ENCODE measurements at regions not wholly inside any gene's neighbourhood (a gene's known extent, or its start where the extent isn't known, plus 50 kb on each side); places are given as distances from the start of the nearest gene placed in this dataset.

DNA sequence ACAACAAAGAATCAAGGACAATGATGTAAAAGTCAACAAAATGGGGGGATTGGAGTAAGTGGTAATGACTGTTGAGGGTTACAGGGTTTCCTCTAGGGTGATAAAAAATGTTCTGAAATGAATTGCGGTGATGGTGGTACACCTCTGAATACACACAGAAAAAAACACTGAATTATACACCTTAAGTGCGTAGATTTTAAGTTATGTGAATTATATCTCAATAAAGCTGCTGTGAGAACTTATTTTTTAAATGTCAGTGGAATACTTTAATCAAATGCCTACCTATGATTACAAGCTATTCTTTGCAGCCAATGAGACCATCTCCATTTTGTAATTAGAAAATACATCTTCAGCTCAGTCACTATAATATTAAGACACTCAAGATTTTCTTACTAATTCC lies 53.5 kb downstream of the ZNF608 start:
- DNase-seq, result no peak

DNA sequence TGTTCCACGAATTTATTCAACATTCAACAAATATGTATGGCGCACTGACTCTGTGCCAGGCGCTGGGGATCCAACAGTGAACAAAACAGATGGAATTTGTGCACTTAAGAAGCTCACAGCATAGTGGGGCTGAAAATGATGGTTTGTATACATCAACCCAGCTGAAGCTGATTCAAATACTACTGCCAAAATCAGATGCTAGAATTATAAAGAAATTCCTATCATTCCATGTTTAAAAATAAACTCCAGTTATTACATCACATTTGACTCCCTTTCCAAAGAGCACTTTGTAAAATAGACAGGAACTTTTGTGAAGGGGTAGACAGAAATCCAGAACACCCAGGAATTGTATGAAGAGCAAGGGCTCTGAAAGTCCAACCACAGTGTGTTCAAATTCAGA lies 54.1 kb downstream of the ZNF608 start:
- DNase-seq, result no peak

DNA sequence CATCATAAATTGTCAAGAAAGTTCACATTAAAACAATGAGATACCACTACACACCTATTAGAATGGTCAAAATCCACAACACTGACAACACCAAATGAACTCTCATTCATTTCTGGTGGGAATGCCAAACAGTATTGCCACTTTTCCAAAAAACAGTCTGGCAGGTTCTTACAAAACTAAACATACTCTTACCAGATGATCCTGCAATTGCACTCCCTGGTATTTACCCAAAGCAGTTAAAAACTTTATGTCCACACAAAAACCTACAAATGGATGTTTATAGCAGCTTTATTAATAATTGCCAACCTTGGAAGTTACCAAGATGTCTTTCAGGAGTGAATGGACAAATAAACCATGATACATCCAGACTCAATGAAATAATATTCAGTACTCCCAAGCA lies 56.8 kb downstream of the ZNF608 start:
- DNase-seq, result no peak

DNA sequence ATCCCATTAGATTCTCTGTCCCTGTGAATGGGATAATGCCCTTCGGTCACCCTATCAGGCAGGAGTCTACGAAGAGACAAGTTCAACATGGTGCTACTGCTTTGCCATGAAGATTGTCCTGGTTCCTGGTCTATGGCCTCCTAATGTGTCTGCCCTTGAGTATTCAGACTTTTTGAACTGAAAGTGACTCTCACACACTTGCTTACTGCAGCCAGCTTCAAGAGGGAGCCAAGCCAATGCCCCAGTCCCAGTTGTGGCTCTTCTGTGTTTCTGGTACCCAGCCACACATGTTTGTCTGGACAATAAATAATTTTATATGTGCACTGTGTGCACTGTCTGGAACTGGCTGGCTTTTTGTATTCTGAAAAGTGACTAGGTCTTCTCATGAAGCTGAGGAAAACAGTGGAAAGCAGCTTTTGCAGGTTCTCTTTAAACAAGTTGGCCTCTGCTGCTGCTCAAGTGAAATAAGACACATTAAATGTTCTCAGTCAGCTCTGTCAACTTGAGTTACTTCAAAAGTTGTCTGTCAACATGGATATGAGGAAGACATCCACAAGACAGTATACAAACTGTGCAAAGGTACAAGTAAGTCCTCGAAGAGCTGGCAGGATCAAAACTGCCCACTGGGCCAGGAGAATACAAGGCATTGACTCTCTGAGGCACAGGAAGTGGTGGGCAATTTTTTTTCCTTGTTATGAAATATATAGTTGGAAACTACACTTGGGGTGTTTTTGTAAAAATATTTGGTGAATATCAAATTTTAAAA lies 60.0 kb downstream of the ZNF608 start:
- DNase-seq, result no peak

DNA sequence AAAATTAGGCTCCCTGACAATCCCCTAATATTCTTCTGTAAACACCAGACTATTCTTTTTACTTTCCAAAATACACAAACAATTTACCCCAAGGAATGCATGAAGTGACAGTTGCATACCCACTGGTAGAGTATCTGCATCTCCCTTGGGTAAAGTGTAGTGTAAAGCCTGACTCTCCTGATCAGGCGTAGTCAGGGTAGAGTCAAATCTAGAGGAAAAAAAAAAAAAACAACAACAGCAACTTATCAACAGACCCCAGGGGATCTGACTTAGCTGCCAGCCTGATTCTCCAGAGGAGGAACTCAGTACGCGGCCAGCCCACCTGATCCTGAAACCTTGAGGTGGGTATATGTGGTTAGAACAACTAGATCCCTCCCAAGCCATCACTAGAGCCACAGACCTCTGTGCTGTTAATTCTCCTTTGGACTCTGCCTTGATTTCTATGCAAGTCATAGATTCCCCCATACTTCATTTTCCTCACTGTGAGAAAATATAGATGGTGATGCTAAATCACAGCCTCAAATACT lies 61.0 kb downstream of the ZNF608 start:
- no peak for DNase-seq

DNA sequence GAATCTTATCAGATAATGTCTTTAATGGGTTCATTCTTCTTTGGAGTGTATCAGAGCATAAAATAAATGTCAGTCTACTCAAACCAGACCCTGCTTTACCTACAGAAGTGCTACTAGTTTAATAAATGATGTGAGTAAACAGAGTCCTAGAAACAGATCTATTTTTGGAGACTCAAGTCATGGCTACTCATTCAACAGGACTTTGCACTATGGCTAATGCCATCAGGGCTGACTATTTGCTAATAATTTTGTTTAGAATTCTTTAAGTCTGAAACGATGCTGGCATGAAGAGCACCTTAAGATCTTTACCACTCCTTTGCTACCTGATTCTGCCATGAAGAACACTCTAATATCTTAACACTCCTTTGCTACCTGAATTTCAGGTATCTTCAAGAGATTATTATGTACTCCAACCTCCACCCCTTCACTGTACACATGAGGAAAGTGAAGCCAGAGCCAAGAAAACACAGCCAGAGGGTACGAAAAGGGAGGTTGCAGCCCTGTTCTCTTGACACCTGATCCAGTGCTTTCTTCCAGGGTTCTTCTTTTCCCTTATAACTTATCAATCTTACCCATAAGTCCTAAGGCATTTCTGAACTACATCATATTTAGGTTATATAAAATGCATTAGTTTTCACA lies 62.4 kb downstream of the ZNF608 start:
- DNase-seq, result no peak

DNA sequence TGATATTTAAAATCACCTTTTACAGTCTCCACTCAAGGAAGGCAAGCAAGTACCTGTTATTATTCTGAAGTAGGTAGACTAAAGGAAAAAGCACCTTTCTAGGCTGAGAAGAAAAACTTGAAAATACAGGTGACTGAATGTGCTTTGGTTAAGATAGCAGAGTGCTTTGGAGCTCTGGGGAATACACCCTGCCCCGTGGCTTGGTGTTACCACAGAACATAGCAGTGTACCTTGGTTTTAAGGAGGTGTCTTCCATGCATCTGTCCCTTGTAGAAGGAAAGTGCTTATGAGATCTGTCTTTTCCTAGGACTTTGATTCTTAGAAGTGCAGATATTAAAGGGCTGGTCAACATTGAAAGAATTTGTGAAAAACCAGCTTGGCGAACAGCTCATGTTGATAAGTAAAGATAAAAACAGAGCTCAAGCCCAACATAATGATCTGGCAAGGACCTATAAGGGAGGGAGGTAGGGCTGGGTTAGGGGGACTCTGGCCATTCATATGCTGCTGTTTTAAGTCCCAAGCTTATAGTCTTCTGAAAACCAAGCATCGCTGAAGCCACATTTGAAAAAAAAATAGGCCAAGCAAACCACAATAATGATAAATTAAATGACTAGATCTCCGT lies 66.8 kb downstream of the ZNF608 start:
- no peak for DNase-seq

DNA sequence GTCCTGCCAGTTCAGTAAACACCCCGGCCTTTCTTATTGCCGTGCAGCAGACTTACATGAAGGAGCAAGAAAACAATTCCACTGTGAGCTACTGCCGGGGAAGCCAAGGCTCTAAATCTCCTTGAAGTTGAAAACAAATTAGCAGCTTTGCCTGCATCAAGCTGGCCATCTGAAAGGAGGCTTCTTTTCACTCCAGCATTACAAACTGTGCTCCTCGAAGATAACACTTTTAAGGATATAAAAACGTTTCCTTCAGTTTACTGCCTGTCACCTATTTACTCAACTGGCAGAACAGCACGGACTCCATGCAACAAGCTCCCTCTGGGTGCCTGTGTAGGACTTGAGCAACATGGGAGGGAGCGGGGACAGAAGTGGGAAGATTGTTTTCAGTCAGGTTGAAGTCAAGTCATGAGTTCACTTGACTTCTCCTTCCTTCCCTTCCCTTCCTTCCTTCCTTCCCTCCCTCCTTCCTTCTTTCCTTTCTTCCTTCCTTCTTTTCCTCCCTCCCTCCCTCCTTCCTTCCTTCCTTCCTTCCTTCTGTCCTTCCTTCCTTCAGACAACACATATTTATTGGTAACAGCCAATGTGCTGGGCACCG lies 67.4 kb downstream of the ZNF608 start:
- DNase-seq, result no peak

DNA sequence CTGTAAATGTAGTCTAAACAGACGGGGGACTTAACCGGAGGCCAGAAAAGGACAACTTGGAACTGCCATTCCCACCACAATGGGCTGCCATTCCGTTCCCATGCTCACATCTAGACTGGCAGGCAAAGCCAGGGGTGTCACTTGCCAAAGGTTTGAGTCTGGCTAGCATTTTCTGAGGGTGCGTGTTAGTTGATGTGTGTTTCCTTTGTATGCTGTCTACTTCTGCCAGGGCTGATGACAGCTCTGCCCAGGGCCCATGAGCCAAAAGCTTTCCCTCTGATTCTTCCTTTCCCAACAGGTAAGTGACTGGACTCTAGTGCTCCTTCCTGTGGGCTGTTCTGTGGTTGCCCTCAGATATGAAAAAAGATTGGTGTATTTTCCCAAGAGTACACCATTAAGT lies 68.0 kb downstream of the ZNF608 start:
- no peak for DNase-seq

DNA sequence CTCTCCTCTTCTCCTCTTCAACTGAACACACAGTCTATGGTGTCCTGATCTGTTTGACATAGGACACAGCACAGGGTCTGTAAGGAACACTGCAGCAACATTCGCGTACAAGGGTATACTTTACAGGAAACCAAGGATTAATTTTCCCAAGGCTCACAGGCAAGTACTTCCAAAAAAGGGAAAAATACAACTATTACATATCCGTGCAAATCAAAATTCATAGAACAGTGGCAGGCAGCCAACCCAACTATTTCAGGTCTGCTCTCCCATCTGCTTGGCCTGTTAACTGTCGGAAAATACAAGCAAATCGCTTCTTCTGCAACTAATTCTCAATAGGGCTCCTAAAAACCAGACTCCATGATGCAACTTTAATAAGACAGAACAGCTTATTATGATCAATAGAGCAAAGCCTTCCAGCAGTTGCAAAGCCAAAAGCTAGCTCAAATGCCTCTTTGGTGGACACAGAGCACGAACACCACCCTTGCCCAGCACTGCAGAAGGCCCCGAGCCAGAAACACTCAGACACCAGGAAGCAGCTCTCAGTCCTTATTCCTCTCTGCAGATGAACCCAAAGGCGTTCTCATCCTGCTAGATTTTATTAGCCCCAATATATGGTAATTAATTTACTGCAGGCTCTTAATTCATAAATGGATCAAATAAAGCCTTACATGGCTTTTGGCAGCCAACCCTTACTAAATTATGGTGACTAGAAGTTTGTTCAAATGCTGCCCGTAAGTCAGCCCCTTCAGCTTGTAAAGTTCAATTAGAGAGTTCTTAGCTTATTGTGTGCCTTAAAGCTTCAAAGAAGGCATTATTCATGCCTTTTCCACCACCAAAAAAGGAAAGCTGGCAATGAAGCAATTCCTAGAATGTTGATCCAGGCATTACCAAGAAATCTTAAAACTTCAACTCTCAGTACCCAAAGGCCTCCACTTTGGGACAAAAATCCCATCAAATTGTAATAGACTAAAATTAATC lies 68.8 kb downstream of the ZNF608 start:
- DNase-seq, result no peak

DNA sequence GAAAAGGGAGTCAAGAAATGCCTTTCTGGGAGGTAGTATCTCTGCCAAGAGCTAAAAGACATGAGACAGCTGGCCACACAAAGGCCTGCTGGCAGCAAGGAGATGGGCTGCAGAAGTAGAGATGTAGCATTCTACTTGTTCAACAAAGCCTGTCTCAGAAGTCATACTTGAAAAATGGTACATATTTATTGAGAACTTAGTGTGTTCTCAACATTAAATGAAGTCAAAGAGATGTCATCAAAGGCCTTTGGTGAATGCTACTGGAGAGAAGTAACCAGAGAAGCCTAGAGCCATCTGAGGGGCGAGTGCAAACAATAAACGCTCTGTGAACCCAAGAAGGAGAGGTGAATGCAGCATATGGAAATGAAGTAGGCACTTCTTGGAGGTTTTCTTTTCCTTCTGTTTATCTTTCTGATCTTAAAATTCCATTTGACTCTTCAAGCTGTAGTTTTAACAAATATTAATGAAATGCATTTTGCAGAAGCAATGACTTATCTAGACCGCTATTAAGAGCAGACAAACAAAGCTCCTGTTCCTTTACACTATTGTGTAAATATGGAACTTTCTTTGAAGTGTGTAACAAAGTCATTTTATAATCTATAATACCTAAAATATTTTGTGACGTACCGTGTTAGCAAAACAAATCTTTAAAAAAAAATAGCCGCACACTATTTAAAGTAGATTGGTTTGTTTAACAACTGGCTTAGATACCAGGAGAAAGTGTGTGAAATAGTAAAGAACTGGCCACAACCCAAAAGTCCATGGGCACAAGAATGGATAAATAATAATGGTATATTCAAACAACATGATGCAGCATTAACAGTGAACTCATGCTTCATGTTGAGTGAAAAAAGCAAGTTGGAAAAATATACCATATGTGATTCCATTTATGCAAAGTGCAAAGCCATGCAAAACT lies 70.2 kb downstream of the ZNF608 start:
- no peak for DNase-seq

DNA sequence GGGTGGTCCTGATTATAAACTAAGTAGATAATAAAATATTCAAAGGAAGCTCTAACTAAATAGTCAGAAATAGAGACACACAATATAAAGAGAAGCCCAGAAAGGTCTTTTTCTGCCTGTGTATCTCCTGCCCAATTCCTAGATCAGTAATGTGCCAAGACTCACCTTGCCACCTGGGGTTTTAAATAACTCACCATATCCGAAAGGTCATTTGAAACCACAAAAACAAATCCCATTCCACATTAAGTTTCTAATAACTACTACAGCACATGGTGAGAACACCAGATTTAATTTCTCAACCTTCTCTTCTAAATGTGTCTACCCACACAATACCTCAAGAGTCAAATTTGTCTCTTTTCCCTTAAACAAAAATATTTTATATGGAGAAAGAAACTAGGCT lies 75.2 kb downstream of the ZNF608 start:
- no peak for DNase-seq

DNA sequence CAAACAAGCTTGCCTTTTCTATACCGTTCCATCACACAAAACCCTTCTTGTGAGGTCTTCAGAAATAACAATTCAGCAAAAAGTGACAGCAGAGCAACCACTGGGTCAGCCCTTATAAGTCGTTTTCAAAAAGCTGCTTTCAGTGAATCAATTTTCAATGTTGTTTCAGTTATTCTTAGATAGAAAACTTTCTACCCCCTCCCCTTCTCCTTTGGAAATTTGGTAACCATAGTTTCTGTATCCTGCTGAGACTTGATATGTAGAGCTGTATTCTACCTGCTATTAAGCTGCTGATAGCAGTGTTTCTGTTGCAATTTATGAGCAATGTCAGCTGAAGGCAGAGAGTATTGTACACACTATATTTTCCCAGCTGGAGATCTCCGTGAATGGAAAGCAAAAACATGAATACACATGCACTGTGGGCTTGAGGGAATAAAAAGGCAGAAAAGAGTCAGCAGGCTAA lies 75.7 kb downstream of the ZNF608 start:
- DNase-seq, result no peak

DNA sequence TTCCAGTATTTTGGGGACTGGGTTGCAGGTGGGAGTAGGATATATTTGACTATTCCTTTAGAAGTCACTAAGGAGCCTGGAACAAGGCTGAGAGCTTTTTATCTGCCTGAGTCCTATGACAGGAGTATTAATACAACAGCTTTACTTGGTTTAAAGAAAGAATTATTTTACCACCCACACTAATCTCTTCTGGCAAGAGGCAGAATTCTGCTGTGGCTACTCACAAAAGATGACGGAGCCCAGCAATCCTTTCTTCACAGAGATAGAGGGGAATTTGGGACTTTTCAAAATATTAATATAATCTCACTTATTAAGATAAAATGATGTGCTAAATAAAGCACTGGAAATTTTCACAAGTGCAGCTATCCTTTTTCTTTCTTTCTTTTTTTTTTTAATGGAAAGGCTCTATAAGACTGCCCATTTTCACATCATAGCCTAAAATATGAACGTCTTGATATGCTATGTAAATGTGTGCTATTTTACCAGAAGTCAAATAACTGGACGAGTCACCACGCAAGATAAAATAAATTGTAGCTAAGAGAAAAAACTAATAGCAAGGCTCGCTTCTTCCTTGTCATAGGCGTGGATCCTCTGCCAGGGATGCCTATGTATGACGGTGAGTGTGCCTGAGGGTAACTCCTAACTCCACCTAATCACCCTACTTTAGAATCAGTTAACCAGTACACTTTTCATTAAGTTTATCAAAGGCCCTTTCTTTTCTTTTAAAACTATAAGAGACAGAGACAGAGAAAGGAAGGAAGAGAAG lies 76.3 kb downstream of the ZNF608 start:
- no peak for DNase-seq

DNA sequence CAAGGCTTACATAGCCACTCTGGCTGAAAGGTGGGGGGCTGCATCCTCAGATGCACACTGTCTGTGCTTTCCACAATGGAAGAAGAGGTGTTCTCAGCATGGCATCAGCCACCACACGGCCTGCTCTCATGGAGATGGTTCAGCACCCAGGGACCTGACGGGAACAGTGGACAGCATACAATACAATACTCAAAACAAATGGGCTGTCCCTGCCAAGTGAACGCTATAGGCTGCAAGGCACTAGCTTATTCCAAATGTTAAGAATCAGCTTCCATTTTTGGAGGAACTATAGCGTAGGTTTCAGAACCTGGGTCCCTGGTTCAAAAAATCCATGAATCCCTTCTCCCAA lies 77.2 kb downstream of the ZNF608 start:
- DNase-seq, result no peak

DNA sequence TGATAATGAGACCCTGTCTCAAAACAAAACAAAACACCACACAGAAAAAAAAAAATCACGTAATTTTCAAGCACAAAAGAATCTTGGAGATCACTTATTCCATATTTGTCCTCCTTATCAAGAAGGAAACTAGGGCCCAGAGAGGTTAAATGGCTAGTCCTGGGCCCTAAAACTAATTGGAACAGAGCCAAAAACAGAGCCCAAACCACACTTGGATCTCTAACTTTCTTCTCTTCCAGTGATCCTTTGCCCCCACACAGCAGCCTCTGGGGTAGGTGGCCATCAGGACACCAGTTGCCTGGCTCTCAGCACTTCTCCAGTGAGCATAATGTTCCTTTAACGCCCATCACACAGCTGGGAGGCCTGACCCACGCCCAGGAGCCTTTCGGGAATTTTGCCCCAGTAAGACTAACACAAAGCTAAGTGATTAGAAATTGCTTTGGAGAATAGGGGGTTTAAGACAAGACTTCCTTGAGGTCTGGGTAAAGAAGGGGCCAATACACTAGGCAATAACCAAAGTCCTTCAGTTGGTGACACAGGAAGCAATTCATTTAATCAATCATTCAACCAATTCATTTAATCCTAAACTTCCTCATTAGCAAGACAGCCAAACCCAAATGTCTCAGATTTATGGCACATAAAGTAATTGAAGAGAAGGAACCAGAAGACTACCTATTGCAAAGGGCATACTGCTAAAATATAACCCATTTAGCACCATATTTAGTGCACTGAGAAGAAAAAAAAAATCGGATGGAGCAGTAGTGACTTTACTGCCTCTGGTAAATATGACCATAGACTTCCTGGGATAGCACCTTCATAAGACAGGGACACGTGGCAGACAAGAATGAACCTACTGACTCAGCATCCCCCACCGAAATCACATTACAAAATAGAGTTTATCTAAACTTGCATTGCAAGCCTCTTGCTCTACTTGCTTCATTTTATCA lies 77.8 kb downstream of the ZNF608 start:
- DNase-seq, result no peak

DNA sequence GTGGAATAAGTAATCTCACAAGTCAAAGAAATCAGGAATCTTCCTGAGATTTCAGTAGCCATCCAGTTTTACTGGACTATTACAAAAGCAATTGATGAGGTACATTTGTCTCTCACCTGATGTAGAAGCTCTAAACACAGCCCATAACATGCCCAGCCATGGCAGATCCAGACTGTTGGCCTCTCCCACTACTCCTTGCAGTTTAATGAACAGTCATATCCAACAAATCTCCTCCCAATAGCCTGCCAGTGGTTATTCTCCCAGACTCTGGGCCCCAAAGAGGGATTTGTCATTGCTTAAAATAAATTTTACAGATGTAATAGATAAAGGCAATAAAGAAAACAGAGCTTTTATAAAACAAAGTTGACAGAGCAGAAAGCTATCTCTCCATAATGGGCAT lies 80.8 kb downstream of the ZNF608 start:
- no peak for DNase-seq

DNA sequence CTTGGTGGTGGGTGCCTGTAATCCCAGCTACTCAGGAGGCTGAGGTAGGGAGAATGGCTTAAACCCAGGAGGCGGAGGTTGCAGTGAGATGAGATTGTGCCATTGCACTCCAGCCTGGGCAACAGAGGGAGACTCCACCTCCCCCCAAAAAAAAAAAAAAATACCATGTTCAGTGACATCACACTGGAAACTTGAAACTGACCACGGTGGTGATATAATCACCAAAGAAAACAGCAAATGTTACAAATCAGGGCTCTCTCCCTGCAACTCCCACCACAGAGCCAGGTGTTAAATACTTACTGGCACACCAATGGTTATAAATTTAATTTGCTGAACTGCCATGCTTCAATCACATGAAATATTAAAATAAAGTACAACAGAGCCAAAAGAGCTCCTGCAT lies 81.4 kb downstream of the ZNF608 start:
- DNase-seq, result no peak

DNA sequence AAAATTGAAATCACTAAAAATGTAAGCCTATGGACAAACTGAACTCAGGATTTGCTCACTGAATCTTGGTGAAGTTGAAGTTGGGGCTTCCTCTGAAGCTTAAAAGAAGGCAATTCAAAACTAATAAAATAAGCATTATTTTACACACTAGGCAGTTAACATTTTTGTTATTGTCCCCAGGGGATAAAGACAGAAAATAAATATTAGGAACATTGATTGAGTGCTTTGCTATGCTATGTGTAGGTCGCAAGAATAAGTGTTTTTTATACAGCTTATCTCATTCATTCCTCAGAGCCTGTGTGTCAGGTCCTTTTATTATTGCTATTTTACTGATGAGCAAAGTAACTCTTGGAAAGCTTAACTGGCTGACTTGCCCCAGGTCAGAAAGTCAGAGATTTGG lies 82.2 kb downstream of the ZNF608 start:
- no peak for DNase-seq

Measured in cortex of kidney (tissue), 1 donor.